Midbrain (tissue), 1 donor: ENCODE measurements at regions not wholly inside any gene's neighbourhood (a gene's known extent, or its start where the extent isn't known, plus 50 kb on each side); places are given as distances from the start of the nearest gene placed in this dataset.
A peak's percentile ranks its signal among the peaks of the same experiment; 100 is the strongest.
"Not testable (repeated sequence)": the region's sequence is repeated elsewhere in the genome, so short reads cannot be mapped to it uniquely, and the experiment has no call there.

Experiments used
- DNase-seq: peaks from one replicate; lab custom pipeline; 2025; lab: John Stamatoyannopoulos, UW

DNA sequence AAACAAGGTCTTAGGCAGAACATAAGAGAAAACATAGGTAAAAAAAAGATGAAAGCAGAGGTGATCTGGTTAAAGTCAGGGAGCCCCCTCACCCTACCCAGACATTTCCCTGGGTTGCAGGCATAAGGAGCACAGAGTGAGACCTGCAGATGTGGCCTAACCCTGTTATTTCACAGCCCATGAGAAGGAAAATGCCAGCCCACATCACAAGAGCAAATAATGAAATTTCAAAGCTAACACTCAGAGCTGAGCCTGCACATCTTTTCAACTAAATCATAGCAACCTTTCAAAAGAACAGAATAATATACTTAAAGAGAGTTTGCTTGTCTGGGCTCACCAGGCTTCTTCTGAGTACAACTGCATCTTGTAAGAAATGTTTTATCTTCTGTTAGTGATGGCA is 295.4 kb downstream of the RPAP3 start:
- no peak for DNase-seq

DNA sequence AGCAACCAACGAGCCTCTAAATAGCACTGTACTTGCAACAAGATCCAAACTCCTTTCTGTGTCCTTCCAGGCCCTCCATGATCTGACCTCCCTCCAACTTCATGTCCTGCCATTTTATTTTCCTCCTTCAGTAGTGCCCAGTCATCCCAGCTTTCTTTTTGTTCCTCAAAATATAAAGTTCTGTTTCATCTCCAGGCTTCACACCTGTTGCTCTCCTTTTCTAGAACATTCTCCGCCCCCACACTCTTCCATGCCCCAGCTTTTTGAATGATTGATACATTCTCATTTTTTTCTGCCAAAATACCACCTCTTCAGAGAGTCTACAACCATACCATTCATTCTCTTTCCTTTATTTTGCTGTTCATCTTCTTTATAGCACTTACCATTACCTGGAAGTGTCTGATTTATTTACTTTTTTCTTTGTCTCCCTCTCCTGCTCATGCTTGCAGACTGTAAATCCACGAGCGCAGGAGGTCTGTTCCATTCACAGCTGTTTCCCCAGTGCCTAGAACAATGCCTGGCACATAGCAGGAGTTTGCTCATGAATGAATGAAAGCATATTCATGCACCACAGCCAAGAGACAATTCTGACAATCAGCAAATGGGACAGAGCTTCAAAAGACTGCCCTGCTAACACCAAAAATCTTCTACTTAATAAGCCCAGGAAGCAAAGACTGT is 296.4 kb downstream of the RPAP3 start:
- no peak for DNase-seq

DNA sequence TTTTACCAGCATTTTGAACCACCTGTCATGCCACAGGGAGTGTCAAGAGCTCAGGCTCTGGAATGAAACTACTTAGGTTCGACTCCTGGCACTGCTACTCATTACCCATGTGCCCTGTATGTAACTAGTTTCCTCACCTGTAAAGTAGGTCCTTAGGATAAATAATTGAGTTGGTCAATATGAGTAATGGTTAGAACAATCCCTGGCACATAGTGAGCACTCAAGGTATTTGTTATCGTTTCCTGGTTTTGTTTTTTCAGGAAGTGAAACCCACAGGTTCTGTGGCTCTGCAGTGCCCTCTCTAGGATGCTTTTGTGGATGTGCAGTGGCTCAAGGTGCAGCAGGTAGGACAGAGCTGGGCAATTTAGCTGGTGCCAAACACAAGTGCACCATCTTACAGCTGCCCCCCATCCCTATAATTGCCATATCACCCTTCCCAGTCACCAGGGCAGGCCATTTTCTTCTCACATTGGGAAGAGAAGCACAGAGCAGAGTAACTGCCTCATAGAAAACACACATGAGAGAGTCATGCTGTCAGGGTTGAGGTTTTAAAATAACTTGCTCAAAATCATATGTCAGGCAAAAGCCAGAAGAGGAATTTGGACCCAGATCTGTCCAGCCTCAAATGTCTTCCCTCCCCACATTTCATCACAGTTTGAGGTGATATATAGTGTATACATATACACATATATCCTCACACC is 297.5 kb downstream of the RPAP3 start:
- no peak for DNase-seq

DNA sequence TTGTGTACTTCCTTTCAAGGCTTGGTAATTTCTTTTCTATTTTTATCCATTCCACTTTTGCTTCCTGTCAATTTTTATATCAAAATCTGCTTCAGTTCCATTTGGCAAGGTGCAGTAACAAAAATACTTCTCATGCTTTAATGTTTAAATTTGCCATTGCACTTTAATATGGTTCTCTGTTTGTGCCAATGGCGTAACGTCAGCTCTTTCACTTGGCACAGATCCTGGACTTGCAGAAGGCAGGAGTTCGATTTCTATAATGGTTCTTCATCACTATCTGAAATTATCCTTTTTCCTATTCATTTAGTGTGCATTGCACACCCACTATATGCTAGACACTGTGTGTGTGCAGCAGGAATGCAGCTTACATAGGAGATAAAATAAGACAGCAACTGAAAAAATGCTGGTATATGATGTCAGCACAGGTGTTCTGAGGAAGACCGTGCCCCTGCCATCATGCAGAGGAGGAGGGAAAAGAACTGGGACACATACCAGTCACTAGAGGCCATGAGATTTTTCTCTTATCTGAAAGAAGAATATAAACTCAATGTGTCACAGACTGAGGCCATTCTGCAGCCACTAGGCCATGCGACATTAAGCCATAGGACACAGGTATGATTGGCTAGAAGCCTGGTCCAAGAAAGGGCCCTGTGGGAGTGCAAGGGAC is 298.2 kb downstream of the RPAP3 start:
- DNase-seq: no peak

DNA sequence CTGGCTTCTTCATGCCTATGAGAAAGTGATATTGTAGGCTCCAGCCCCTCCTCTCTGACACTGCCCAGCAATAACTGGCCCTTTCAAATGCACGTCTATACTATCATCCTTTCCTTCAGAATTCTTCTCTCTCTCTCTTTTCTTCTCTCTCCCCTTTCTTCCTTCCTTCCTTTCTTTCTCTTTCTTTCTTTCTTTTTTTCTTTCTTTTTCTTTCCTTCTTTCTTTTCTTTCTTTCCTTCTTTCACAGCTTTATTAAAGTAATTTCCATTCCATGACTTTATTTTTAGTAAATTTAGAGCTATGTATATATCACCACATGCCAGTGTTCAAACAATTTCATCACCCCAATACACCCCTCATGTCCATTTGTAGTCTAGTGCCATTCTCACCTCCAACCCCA is 302.1 kb downstream of the RPAP3 start:
- no peak for DNase-seq

DNA sequence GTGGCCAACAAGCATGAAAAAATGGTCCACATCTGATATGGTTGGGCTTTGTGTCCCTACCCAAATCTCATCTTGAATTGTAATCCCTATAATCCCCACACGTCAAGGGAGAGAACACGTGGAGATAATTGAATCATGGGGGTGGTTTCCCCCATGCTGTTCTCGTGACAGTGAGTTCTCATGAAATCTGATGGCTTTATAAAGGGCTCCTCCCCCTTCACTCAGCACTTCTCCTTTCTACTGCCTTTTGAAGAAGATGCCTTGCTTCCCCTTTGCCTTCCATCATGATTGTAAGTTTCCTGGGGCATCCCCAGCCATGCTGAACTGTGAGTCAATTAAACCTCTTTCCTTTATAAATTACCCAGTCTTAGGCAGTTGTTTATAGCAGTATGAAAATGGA is 304.6 kb downstream of the RPAP3 start:
- not testable (repeated sequence) for DNase-seq

DNA sequence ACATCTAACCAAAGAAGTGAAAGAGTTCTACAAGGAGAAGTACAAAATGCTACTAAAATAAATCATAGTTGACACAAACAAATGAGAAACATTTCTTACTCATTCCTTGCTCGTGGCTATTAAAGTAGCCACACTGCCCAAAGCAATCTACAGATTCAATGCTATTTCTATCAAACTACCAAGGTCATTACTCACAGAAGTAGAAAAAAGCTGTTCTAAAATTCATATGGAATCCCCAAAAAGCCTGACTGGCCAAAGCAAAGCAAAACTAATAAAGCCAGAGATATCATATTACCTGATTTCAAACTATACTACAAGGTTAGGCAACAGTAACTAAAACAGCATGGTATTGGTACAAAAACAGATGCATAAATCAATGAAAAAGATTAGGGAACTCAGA is 305.6 kb downstream of the RPAP3 start:
- no peak for DNase-seq

DNA sequence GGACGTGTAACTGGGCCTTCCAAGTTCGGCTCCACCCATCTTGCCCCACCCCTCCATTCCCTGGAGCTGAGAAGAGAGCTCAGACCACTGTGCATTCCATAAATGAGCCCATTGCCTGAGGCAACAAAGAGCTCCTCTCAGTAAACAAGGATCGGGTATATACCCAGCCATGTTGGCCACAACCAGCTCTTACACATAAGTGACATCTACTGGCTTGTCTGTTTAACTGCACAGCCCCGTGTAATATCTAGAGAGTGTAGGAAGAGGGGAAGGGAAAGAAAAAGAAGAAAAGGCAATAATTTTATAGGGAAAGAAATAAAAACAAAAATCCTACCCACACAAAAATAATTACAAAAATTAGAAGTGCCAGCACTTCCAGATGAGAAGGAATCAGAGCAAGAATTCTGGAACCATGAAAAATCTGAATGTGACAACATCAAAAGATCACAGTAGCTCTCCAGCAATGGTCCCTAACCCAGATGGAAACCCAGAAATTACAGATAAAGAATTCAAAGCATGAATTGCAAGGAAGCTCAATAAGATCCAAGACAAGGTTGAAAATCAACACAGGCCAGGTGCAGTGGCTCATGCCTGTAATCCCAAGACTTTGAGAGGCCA is 308.1 kb downstream of the RPAP3 start:
- DNase-seq: no peak

DNA sequence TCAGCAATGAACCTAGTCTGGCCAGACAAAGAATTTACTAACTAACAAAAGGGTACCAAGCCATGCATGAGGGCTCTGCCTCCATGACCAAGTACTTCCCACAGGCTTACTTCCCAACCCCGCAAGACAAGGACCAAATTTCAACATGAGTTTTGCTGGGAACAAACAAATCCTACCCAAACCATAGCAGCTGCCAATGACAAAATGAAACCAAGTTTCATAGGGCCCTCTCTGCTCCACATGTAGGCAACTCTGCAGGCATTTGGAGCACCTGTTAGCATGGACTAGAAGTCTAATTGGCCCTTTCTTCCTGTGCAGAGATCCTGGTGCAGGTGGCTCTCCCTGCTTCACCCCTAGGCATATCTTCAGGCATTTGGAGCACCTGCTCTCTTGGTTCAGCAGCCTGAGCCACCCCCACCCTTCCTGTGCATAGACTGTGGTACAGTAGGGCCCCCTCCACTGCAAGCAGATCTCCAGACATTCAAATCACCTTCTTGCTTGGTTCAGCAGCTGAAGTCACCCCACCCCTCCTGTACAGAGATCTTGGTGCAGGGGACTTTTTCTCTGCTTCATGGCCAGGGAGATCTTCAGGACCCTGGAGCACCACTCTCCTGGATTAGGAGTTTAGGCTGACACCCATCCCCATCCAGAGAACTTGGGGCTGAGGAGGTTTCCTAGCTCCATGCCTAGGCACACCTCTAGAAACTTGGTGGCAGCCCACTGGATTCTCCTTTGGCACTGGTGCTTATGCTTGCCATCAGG is 308.7 kb downstream of the RPAP3 start:
- no peak for DNase-seq

DNA sequence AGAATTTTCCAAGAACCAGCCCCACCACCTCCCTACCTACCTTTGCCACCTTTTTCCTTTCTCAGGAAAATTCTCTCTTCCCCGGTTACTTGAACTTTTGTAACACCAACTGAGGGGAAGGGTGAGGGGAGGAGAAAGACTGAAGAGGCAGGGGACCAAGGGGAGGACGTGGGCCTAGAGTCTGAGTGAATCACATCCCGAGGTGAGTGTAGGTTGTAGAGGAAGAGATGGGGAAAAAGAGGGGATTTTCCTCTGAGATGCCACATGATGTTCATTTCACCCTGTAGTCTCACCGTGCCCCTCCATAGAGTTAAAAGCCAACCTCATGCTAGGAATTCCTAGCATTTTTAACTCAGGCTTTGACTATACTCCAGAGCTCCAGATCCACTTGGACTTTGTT is 311.8 kb downstream of the RPAP3 start:
- no peak for DNase-seq

DNA sequence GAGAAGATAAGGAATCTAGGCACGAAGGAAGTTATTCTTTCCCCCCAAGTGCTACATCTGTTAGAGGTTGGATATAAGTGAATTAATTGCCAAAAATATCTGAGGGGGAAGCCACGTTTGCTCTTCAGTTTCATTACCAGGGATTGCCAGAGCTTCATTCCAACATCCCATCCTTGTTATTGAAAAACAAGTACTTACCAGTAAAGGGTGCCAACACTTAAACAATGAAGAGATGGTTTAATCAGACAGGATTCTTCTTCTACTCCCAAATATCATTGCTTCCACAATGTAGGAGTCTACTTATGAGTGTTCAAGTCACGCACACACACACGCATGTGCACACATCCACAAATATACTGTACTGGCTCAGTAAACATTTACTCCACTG is 312.4 kb downstream of the RPAP3 start:
- no peak for DNase-seq

DNA sequence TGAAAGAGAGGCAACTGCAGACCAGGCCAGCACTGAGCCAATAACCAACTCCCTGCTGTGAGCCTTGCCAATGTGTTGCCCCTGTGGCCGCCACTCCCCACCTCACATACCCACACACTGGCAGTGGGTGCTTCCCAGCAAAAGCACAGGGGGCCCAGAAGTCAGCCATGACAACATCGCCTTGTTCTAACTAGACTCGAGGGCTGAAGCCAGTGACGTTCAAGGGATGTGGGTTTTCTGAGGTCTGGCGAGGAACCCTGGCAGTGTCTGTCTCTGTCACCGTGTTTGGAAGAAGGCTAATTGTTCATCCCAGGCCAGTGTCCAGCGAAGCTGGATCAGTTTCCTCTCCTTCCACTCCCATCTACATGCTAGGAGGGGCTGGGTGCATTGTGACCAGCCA is 311.8 kb upstream of the AMIGO2 start:
- no peak for DNase-seq

DNA sequence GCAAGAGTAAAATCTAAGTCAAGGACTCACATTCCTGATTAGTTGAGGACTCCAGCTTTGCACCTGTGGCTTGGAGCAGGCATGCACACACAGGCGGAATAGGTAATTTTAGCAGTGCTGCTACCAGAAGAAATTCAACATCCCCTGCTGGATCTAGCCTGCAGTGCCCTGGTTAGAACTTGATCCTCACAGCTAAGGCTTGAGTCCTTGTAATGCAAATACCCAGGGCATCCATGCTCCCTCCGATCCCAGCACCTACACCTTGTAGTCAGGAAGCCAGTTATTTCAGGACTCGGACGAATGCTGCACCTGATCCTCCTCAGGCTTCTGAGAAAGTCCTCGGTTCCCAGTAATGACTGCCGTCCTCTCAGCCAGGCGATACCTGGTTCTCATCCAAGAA is 309.0 kb upstream of the AMIGO2 start:
- DNase-seq: no peak

DNA sequence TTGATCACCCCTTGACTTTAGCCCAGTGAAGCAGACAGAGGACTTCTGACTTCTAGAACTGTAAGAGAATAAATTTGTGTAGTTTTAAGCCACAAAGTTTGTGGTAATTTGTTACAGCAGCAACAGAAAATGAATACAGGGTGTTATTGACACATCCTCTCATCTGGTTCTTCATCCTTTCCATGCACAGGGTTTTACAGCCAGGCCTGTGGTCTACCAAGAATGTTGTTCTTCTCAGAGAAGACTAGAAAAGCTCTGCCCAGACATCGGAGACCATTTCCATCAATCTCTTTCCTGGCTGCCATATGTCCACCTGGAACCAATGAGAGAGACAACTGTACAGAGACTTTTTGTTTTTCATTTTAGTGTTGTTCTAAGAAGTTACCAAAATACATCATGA is 308.2 kb upstream of the AMIGO2 start:
- no peak for DNase-seq

DNA sequence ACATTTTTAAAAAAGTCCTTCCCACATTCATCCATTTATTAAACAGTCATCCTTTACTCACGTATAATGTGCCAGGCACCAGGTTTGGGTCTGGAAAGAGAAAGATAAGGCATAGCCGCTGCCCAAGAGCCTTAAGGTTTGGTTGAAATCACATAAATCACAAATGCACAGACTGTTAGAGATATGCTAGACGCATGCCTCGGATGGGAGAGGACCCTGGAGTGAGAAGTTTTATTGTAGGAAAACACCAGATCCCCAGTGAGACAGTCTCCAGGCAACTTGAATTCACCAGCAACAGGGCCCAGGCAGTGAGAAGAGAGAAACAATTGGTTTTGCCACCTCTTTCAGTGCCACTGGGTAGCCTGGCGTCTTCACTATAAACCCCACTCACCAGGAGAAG is 305.9 kb upstream of the AMIGO2 start:
- DNase-seq: no peak

DNA sequence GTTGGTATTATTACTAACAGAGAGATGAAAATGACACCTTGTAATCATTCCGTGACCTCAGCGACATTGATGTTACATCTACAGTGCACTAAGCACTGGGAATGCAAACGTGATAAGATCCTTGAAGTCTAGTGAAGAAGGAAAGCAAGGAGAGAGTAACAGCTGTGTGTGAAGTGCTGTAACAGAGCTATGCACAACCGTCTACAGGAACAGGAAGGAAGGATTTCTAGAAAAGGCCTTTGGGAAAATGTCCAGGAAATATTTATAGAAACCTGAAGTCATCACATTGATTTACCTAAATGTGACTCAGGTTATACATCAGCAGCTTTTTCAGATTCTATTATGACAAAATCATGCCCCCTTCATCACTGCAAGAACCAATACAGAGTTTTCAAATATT is 304.2 kb upstream of the AMIGO2 start:
- no peak for DNase-seq

DNA sequence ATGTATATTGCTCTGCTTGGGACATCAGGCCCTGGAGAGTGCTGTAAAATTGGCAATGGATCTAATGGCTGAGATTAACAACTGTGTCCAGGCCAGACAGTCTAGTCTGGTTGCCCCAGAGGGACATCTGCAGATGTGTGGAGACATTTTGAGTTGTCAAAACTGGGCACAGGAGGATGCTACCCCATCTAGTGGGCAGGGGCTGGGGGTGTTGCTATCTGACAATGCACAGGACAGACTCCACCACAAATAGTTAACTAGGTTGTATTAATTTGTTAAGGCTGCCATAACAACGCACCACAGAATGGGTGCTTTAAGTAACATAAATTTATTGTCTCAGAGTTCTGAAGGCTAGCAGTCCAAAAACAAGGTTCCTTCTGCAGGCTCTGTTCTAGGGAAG is 302.5 kb upstream of the AMIGO2 start:
- DNase-seq: no peak

DNA sequence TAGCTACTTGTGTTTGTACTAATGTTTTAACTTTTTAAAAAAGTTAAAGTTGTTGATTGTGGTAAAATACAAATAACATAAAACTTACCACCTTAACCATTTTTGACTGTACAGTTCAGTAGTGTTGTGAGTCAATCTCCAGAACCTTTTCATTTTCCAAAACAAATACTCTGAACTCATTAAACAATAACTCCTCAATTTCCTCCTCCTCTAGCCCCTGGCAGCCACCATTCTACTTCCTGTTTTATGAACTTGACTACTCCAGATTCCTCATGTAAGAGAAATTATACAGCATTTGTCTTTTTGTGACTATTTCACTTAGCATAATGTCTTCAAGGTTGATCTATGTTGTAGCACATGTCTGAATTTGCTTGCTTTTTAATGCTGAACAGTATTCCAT is 299.1 kb upstream of the AMIGO2 start:
- DNase-seq: no peak

DNA sequence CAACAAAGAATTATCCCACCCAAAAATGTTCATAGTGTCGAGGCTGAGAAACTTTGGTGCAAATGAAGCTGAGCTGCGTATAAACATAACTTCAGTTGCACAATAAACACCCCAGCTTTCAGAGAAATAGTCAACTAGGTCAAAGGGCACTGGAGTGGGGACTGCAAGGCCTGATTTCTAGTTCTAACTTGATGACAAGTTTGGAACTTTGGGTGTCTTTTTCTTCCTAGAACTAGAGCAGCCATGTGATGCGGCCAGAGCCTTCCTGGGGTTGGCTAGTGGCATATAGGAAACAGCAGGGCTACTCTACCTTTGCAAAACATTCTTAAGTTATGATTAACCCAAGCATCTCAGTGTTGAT is 298.4 kb upstream of the AMIGO2 start:
- no peak for DNase-seq

DNA sequence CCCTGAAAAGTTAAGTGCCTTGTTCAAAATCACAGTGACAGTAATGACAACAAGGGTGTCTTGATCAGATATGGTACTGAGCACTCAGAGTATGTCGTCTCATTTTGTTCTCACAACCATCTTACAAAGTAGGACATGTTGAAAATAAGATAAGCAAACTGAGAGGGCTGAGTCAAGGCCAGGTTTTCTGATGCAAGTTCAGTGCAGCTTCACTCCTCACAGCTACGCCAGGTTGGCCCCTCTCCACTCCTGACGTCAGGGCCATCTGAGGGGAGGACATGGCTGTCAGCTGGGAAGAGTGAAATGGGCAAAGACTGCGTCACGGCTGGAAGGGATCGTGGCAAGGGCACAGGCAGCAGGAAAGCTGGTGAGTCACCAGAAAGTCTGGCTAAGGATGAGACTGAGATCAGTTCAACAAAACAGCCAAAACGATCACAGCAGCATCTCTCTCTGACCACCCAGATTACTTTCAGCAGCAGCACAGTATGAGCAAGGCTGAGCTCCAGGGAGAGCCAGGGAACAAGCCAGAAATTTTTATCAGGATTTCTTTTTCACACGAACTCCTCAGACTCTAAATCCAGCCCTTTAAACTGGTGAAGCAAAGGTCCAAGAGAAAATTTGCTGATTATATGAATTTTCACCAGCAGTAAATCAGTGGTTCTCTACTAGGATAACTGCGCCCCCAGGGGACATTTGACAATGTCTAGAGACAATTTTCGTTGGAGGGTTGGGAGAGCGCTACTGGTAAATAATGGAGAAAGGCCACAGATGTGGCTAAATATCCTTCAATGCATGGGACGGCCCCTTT is 297.9 kb upstream of the AMIGO2 start:
- peak; percentile 21 for DNase-seq

DNA sequence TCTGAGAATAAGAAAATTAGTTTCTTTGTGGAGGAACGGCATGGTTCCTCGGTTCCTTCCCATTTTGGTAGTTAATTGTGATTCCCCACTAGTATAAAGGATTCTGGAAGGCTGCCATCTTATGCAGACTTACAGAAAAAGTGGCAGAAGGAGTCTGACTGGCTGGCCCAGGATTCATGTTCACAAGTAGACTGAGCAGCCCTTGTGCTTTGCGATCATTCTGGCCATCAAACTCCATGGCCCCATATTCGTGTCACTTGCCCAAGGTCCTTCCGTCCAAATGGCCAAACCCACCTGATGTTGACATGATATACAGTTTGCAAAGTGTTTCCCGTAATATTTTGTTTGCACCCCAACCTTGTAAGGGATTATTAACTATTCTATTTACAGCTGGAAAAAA is 297.2 kb upstream of the AMIGO2 start:
- DNase-seq: no peak
